GM12878 (cell line): ENCODE measurements at regions not wholly inside any gene's neighbourhood (a gene's known extent, or its start where the extent isn't known, plus 50 kb on each side); places are given as distances from the start of the nearest gene placed in this dataset.

Experiments
- ATAC-seq: fragments of 200-7000 bp; cut with Tn5 transposase; 3 replicates; pipeline ENCODE4 v1.9.1; 2020; ENCODE audit warnings: mild to moderate bottlenecking, moderate library complexity
- BruUV-seq: library from RNA; stranded (reverse); fragments of 400-500 nt; replicated peaks from 2 replicates; lab custom pipeline; 2021; lab: Mats Ljungman, UMichigan
- CTCF ChIA-PET: fragments of 300-600 bp; sonication (Branson Sonifier 250); formaldehyde crosslinking; extraction: SDS; loops from one replicate; lab custom pipeline; 2021; ENCODE audit warnings: inconsistent platforms; lab: Yijun Ruan, JAX
- POLR2A ChIA-PET: fragments of 350-600 bp; formaldehyde crosslinking; extraction: SDS; loops from one replicate; lab custom pipeline; 2021; ENCODE audit warnings: inconsistent platforms; lab: Charles Lee
- RAD21 ChIA-PET: fragments of 300-600 bp; sonication (Branson Sonifier 250); formaldehyde crosslinking; loops from one replicate; lab custom pipeline; 2023; ENCODE audit warnings: antibody characterized with exemption; ENCODE audit not compliant: unreplicated experiment; lab: Charles Lee
- SMC1A ChIA-PET: fragments of 300-600 bp; sonication (Branson Sonifier 250); formaldehyde crosslinking; loops from one replicate; lab custom pipeline; 2023; ENCODE audit not compliant: unreplicated experiment, uncharacterized antibody; lab: Charles Lee
- DNase-seq: peaks from one replicate; pipeline ENCODE4 v3.0.0-alpha.2; 2011; ENCODE audit warnings: low read depth, low spot score
- FAIRE-seq: peaks from 3 replicates; lab custom pipeline; 2011; peaks lifted over from hg19 to GRCh38; lab: Jason Lieb, UNC
- H2AFZ ChIP-seq: 2 replicates; pipeline ENCODE4 v1.6.0; 2011; ENCODE audit warnings: low read depth, low read length, control low read depth; ENCODE audit not compliant: control insufficient read depth
- H3K27ac ChIP-seq: 2 replicates; pipeline ENCODE4 v1.5.1; 2011; ENCODE audit warnings: control low read depth; ENCODE audit not compliant: control insufficient read depth, insufficient read depth
- H3K27me3 ChIP-seq, 2 experiments: replicated peaks in 1 of 2; 2 replicates each; pipeline versions ENCODE4 v1.6.0 to v1.6.1; 2011; ENCODE audit warnings: low read length in 1 of 2; ENCODE audit not compliant: control insufficient read depth in 2 of 2, insufficient read depth in 2 of 2
- H3K36me3 ChIP-seq, 2 experiments: 2 replicates each; pipeline ENCODE4 v1.5.1; 2011; ENCODE audit warnings: low read length in 1 of 2; ENCODE audit not compliant: control insufficient read depth in 2 of 2, insufficient read depth in 2 of 2
- H3K4me1 ChIP-seq: 2 replicates; pipeline ENCODE4 v1.6.1; 2011; ENCODE audit warnings: mild to moderate bottlenecking, low read length, moderate library complexity, mixed read lengths; ENCODE audit not compliant: control insufficient read depth, insufficient read depth
- H3K4me2 ChIP-seq: 2 replicates; pipeline ENCODE4 v1.6.0; 2011; ENCODE audit warnings: control low read depth; ENCODE audit not compliant: control insufficient read depth, insufficient read depth
- H3K4me3 ChIP-seq: fragments of 200-600 bp; sonication (generic); 2 replicates; pipeline ENCODE4 v1.5.1; 2016
- H3K79me2 ChIP-seq: 2 replicates; pipeline ENCODE4 v1.6.0; 2011; ENCODE audit warnings: low read length; ENCODE audit not compliant: control insufficient read depth, insufficient read depth
- H3K9ac ChIP-seq: 2 replicates; pipeline ENCODE4 v1.8.0; 2011; ENCODE audit warnings: low read length, control low read depth, mixed read lengths; ENCODE audit not compliant: control insufficient read depth, insufficient read depth
- H3K9me3 ChIP-seq: replicated peaks from 3 replicates; pipeline ENCODE4 v1.5.1; 2011; ENCODE audit warnings: mild to moderate bottlenecking, low read length; ENCODE audit not compliant: control insufficient read depth, insufficient read depth
- H4K20me1 ChIP-seq: 2 replicates; pipeline ENCODE4 v1.6.0; 2011; ENCODE audit not compliant: control insufficient read depth, insufficient read depth
- EZH2 ChIP-seq: IDR thresholded peaks from 2 replicates; pipeline ENCODE4 v1.6.1; 2012; ENCODE audit warnings: low read depth, mild to moderate bottlenecking, control low read depth, inconsistent platforms, low read length, borderline replicate concordance; ENCODE audit not compliant: control insufficient read depth
- HSF1 ChIP-seq: fragments of 150-350 bp; IDR thresholded peaks from 2 replicates; pipeline ENCODE4 v1.6.1; 2014; ENCODE audit warnings: mild to moderate bottlenecking, low read depth, low read length
- MYB ChIP-seq: fragments of 150-350 bp; IDR thresholded peaks from 2 replicates; pipeline ENCODE4 v1.6.1; 2014; ENCODE audit warnings: mild to moderate bottlenecking, low read depth, low read length, borderline replicate concordance
- NRF1 ChIP-seq: conservative IDR thresholded peaks from 2 replicates; pipeline ENCODE4 v1.6.1; 2011; ENCODE audit warnings: mild to moderate bottlenecking, low read depth, low read length, improper control_type of control experiment
- SIX5 ChIP-seq: IDR thresholded peaks from 2 replicates; pipeline ENCODE4 v1.6.1; 2011; ENCODE audit warnings: mild to moderate bottlenecking, low read depth, low read length, moderate library complexity; ENCODE audit not compliant: severe bottlenecking
- STAT3 ChIP-seq: IDR thresholded peaks from 2 replicates; pipeline ENCODE4 v1.6.1; 2011; ENCODE audit warnings: low read depth, low read length, improper control_type of control experiment
- TCF7 ChIP-seq: IDR thresholded peaks from 2 replicates; pipeline ENCODE4 v1.6.1; 2014; ENCODE audit warnings: antibody characterized with exemption, borderline replicate concordance
- ZNF217 ChIP-seq: fragments of 450-650 bp; IDR thresholded peaks from 2 replicates; pipeline ENCODE4 v1.6.1; 2017; ENCODE audit warnings: antibody characterized with exemption, mild to moderate bottlenecking
- ZZZ3 ChIP-seq: IDR thresholded peaks from 2 replicates; pipeline ENCODE4 v1.6.1; 2011; ENCODE audit warnings: low read depth; ENCODE audit not compliant: control insufficient read depth, insufficient read length
- WGBS: methylation state at CpG from one replicate; pipeline ENCODE4 v1.1.6; 2016; ENCODE audit warnings: low lambda C conversion rate; ENCODE audit not compliant: insufficient replicate concordance, insufficient coverage; ENCODE audit errors: missing lambda C conversion rate; 5-methylcytosine and 5-hydroxymethylcytosine counted together
- in situ Hi-C: fragments of 300-500 bp; cut with MboI; formaldehyde crosslinking; loops from 9 replicates; pipeline ENCODE4 v1.14.3; 2018; ENCODE audit warnings: mixed read lengths
- intact Hi-C: fragments of 100-400 bp; cut with micrococcal nuclease; formaldehyde crosslinking; loops from one replicate; pipeline ENCODE4 v1.14.2; 2022; ENCODE audit not compliant: unreplicated experiment
- TF ChIP-seq, protein P1 (sequence below): IDR thresholded peaks from 2 replicates; pipeline ENCODE4 v1.6.1; 2012; ENCODE audit warnings: low read depth, low read length, improper control_type of control experiment
- TF ChIP-seq, protein P2 (sequence below): fragments of 450-650 bp; IDR thresholded peaks from 2 replicates; pipeline ENCODE4 v1.6.1; 2018; ENCODE audit warnings: mild to moderate bottlenecking, low read depth, moderate library complexity; ENCODE audit not compliant: partially characterized antibody

GRCh38 chr2:7861910-7862702, 819.8 kb upstream of the ID2 start (continued):
- TF ChIP-seq EZH2 = no peak
- TF ChIP-seq, all 136 proteins: peak for 2

GRCh38 chr2:7866104-7866503, 815.8 kb upstream of the ID2 start:
- POLR2A ChIA-PET = no interaction called here

More at GRCh38 chr2:7866104-7866503, 815.8 kb upstream of the ID2 start:
- no peaks in the 10 kb centered on the region for H3K9me3 ChIP-seq
- no peak overlapping the region for H2AFZ ChIP-seq
- no peaks in the 10 kb centered on the region for H3K36me3 ChIP-seq
- FAIRE-seq = no peak
- no peak for ATAC-seq
- in situ Hi-C loops = no loop called here
- SMC1A ChIA-PET = no interaction called here
- no peak overlapping the region for H3K9ac ChIP-seq
- RAD21 ChIA-PET = no interaction called here
- no peaks in the 10 kb centered on the region for H3K4me1 ChIP-seq
- no peaks in the 10 kb centered on the region for H3K27me3 ChIP-seq
- no peak overlapping the region for H3K4me2 ChIP-seq
- TF ChIP-seq SIX5 = no peak
- no peak for TF ChIP-seq ZZZ3
- TF ChIP-seq MYB = no peak
- no peak for TF ChIP-seq NRF1
- TF ChIP-seq, protein P1, sequence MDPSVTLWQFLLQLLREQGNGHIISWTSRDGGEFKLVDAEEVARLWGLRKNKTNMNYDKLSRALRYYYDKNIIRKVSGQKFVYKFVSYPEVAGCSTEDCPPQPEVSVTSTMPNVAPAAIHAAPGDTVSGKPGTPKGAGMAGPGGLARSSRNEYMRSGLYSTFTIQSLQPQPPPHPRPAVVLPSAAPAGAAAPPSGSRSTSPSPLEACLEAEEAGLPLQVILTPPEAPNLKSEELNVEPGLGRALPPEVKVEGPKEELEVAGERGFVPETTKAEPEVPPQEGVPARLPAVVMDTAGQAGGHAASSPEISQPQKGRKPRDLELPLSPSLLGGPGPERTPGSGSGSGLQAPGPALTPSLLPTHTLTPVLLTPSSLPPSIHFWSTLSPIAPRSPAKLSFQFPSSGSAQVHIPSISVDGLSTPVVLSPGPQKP = no peak
- TF ChIP-seq ZNF217 = no peak
- no peak for TF ChIP-seq STAT3
- no peak for TF ChIP-seq TCF7
- TF ChIP-seq HSF1 = no peak
- TF ChIP-seq, protein P2, sequence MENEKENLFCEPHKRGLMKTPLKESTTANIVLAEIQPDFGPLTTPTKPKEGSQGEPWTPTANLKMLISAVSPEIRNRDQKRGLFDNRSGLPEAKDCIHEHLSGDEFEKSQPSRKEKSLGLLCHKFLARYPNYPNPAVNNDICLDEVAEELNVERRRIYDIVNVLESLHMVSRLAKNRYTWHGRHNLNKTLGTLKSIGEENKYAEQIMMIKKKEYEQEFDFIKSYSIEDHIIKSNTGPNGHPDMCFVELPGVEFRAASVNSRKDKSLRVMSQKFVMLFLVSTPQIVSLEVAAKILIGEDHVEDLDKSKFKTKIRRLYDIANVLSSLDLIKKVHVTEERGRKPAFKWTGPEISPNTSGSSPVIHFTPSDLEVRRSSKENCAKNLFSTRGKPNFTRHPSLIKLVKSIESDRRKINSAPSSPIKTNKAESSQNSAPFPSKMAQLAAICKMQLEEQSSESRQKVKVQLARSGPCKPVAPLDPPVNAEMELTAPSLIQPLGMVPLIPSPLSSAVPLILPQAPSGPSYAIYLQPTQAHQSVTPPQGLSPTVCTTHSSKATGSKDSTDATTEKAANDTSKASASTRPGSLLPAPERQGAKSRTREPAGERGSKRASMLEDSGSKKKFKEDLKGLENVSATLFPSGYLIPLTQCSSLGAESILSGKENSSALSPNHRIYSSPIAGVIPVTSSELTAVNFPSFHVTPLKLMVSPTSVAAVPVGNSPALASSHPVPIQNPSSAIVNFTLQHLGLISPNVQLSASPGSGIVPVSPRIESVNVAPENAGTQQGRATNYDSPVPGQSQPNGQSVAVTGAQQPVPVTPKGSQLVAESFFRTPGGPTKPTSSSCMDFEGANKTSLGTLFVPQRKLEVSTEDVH = no peak
- H3K79me2 ChIP-seq = no peaks in the 10 kb centered on the region
- no peak for DNase-seq
- no peak overlapping the region for H3K27ac ChIP-seq
- WGBS = 47% methylated on average over 3 of the region's 3 CpGs
- H4K20me1 ChIP-seq = no peaks in the 10 kb centered on the region
- CTCF ChIA-PET = no interaction called here
- BruUV-seq = no TSS peak
- no peak overlapping the region for H3K4me3 ChIP-seq
- intact Hi-C loops = no loop called here
